Astrocyte (in vitro differentiated cells and primary cell): ENCODE measurements at regions not wholly inside any gene's neighbourhood (a gene's known extent, or its start where the extent isn't known, plus 50 kb on each side); places are given as distances from the start of the nearest gene placed in this dataset.
A peak's percentile ranks its signal among the peaks of the same experiment; 100 is the strongest.

Source experiments
- DNase-seq: peaks from one replicate; pipeline ENCODE4 v3.0.0-alpha.2; 2010; ENCODE audit warnings: low read depth
- FAIRE-seq: peaks from 2 replicates; lab custom pipeline; 2011; peaks lifted over from hg19 to GRCh38; lab: Jason Lieb, UNC
- H2AFZ ChIP-seq: 2 replicates; pipeline ENCODE4 v1.6.0; 2012; ENCODE audit warnings: low read depth, low read length, inconsistent platforms
- H3K27ac ChIP-seq: 2 replicates; pipeline ENCODE4 v1.5.1; 2011; ENCODE audit warnings: low read depth, low read length, inconsistent platforms
- H3K27me3 ChIP-seq: 2 replicates; pipeline ENCODE4 v1.6.0; 2011; ENCODE audit warnings: low read length, inconsistent platforms; ENCODE audit not compliant: insufficient read depth
- H3K36me3 ChIP-seq: 2 replicates; pipeline ENCODE4 v1.5.1; 2011; ENCODE audit warnings: low read length, inconsistent platforms; ENCODE audit not compliant: insufficient read depth
- H3K4me1 ChIP-seq: 2 replicates; pipeline ENCODE4 v1.5.1; 2011; ENCODE audit warnings: low read length, inconsistent platforms; ENCODE audit not compliant: insufficient read depth
- H3K4me2 ChIP-seq: 2 replicates; pipeline ENCODE4 v1.6.0; 2012; ENCODE audit warnings: low read length, inconsistent platforms
- H3K4me3 ChIP-seq: 2 replicates; pipeline ENCODE4 v1.5.1; 2011; ENCODE audit warnings: low read depth, mild to moderate bottlenecking, low read length, inconsistent platforms; ENCODE audit not compliant: insufficient read depth
- H3K79me2 ChIP-seq: 2 replicates; pipeline ENCODE4 v1.6.0; 2012; ENCODE audit warnings: mild to moderate bottlenecking, low read length, inconsistent platforms; ENCODE audit not compliant: insufficient read depth
- H3K9ac ChIP-seq: 2 replicates; pipeline ENCODE4 v1.6.0; 2012; ENCODE audit warnings: mild to moderate bottlenecking, low read length, inconsistent platforms
- H3K9me3 ChIP-seq: 2 replicates; pipeline ENCODE4 v1.5.1; 2012; ENCODE audit warnings: low read depth, mild to moderate bottlenecking, low read length, inconsistent platforms; ENCODE audit not compliant: insufficient read depth
- H4K20me1 ChIP-seq: 2 replicates; pipeline ENCODE4 v1.6.0; 2012; ENCODE audit warnings: low read length, inconsistent platforms; ENCODE audit not compliant: insufficient read depth
- H3K27ac Mint-ChIP-seq: one replicate; pipeline ENCODE4 v1.8.0; 2021; ENCODE audit warnings: mild to moderate bottlenecking, mixed read lengths; ENCODE audit not compliant: unreplicated experiment
- H3K27me3 Mint-ChIP-seq: one replicate; pipeline ENCODE4 v1.8.0; 2021; ENCODE audit warnings: low read depth, mixed read lengths; ENCODE audit not compliant: unreplicated experiment
- H3K36me3 Mint-ChIP-seq: one replicate; pipeline ENCODE4 v1.8.0; 2021; ENCODE audit warnings: low read depth, mixed read lengths; ENCODE audit not compliant: unreplicated experiment
- H3K4me1 Mint-ChIP-seq: one replicate; pipeline ENCODE4 v1.8.0; 2021; ENCODE audit warnings: low read depth, mixed read lengths; ENCODE audit not compliant: unreplicated experiment
- H3K4me3 Mint-ChIP-seq: one replicate; pipeline ENCODE4 v1.8.0; 2021; ENCODE audit warnings: mild to moderate bottlenecking, moderate library complexity, mixed read lengths; ENCODE audit not compliant: unreplicated experiment
- H3K9me3 Mint-ChIP-seq: one replicate; pipeline ENCODE4 v1.8.0; 2021; ENCODE audit warnings: mild to moderate bottlenecking, mixed read lengths; ENCODE audit not compliant: unreplicated experiment
- EZH2 ChIP-seq: IDR thresholded peaks from 2 replicates; pipeline ENCODE4 v1.6.1; 2012; ENCODE audit warnings: mild to moderate bottlenecking, low read length, inconsistent platforms; ENCODE audit not compliant: insufficient read depth
- TF ChIP-seq, protein P1 (sequence below): IDR thresholded peaks from 2 replicates; pipeline ENCODE4 v1.5.1; 2011; ENCODE audit warnings: low read depth, mild to moderate bottlenecking, inconsistent platforms, low read length, moderate library complexity; ENCODE audit not compliant: insufficient read depth

DNA sequence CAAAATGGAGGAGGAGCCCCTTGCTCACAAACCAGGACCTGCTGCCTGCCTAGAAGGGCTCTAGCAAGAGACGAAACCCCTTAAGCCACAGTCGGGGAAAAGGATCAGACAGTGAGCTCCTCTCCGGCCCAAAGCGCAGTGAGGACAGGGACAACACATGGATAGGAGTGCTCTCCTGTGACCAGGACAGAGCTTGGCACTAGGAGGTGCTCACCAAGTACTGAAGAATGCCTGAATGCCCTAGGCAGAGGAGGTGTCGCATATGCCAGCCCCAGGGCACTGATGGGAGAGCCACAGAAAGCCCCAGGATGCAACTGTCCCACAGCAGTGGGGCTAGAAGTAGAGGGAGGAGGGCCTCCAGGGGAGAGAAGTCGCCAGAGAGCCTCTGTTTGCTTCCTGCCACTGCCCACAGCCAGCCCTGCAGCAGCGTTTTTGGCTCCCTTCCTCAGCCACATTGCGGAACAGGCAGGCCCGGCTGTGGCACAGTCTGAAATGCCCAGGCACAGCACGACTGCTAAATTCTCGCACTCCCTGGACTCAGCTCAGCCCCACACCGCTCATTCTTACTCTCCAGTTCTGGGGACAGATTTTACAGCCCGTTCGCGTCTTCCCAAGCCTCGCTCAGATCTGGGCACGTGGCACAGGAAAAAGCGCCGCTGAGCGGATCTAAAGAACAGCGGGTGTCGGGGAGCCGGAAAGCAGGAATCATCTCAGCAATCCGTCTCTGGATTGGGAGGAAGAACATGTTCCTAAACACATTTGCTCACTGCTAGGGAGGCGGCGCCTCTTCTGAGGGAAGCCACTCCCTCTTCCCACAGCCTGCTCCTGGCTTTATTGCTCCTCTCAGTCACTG lies 98.7 kb upstream of the POU3F3 start:
- Mint-ChIP-seq H3K36me3 (no peaks in the 10 kb centered on the region), H3K4me1 (peaks cover 15% of the 10 kb centered on the region), H3K4me3 (no peak overlapping the region), H3K27me3 (peaks cover 5% of the 10 kb centered on the region), H3K27ac (no peak overlapping the region), H3K9me3 (peaks cover 3% of the 10 kb centered on the region)
- Histone ChIP-seq H3K9me3 (no peaks in the 10 kb centered on the region), H3K4me3 (no peak overlapping the region), H3K27me3 (no peaks in the 10 kb centered on the region), H3K79me2 (no peaks in the 10 kb centered on the region), H3K36me3 (no peaks in the 10 kb centered on the region), H2AFZ (peak overlapping the region; percentile 67), H3K4me1 (peaks cover 18% of the 10 kb centered on the region), H3K27ac (no peak overlapping the region), H3K4me2 (peak overlapping the region; percentile 46), H4K20me1 (no peaks in the 10 kb centered on the region), H3K9ac (no peak overlapping the region)
- DNase-seq (no peak), FAIRE-seq (no peak)
- TF ChIP-seq, protein P1, sequence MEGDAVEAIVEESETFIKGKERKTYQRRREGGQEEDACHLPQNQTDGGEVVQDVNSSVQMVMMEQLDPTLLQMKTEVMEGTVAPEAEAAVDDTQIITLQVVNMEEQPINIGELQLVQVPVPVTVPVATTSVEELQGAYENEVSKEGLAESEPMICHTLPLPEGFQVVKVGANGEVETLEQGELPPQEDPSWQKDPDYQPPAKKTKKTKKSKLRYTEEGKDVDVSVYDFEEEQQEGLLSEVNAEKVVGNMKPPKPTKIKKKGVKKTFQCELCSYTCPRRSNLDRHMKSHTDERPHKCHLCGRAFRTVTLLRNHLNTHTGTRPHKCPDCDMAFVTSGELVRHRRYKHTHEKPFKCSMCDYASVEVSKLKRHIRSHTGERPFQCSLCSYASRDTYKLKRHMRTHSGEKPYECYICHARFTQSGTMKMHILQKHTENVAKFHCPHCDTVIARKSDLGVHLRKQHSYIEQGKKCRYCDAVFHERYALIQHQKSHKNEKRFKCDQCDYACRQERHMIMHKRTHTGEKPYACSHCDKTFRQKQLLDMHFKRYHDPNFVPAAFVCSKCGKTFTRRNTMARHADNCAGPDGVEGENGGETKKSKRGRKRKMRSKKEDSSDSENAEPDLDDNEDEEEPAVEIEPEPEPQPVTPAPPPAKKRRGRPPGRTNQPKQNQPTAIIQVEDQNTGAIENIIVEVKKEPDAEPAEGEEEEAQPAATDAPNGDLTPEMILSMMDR = no peak
- TF ChIP-seq EZH2 = no peak

- Histone ChIP-seq H3K4me2 (no peak overlapping the region), H3K4me1 (peaks cover 18% of the 10 kb centered on the region), H3K79me2 (no peaks in the 10 kb centered on the region), H3K27ac (no peak overlapping the region), H3K9me3 (no peaks in the 10 kb centered on the region), H3K36me3 (no peaks in the 10 kb centered on the region), H2AFZ (no peak overlapping the region), H3K27me3 (no peaks in the 10 kb centered on the region), H3K4me3 (no peak overlapping the region), H3K9ac (no peak overlapping the region), H4K20me1 (no peaks in the 10 kb centered on the region)
- DNase-seq (no peak), FAIRE-seq (no peak)
- Mint-ChIP-seq H3K4me1 (peaks cover 15% of the 10 kb centered on the region), H3K27me3 (no peaks in the 10 kb centered on the region), H3K27ac (no peak overlapping the region), H3K36me3 (no peaks in the 10 kb centered on the region), H3K9me3 (peaks cover 3% of the 10 kb centered on the region), H3K4me3 (no peak overlapping the region)
- TF ChIP-seq, protein P1 = no peak
- TF ChIP-seq EZH2 = no peak
Observed at GRCh38 chr2:104756118-104756517, 97.8 kb upstream of the POU3F3 start.

GRCh38 chr2:104757056-104757455 lies 96.9 kb upstream of the POU3F3 start:
- Histone ChIP-seq H3K4me1 (peaks cover 18% of the 10 kb centered on the region), H3K4me2 (no peak overlapping the region), H3K36me3 (no peaks in the 10 kb centered on the region), H2AFZ (no peak overlapping the region), H4K20me1 (no peaks in the 10 kb centered on the region), H3K27ac (no peak overlapping the region), H3K9me3 (no peaks in the 10 kb centered on the region), H3K9ac (no peak overlapping the region), H3K27me3 (no peaks in the 10 kb centered on the region), H3K79me2 (no peaks in the 10 kb centered on the region), H3K4me3 (no peak overlapping the region)
- H3K4me3 Mint-ChIP-seq = no peak overlapping the region
- H3K27ac Mint-ChIP-seq = no peak overlapping the region
- no peaks in the 10 kb centered on the region for H3K36me3 Mint-ChIP-seq
- DNase-seq (no peak), FAIRE-seq (no peak)
- TF ChIP-seq, protein P1 = no peak
- no peak for TF ChIP-seq EZH2
- peaks cover 4% of the 10 kb centered on the region for H3K9me3 Mint-ChIP-seq
- peaks cover 15% of the 10 kb centered on the region for H3K4me1 Mint-ChIP-seq
- H3K27me3 Mint-ChIP-seq = no peaks in the 10 kb centered on the region
